PC-9 (cell line): ENCODE measurements at regions not wholly inside any gene's neighbourhood (a gene's known extent, or its start where the extent isn't known, plus 50 kb on each side); places are given as distances from the start of the nearest gene placed in this dataset.

ENCODE experiments used
- BruUV-seq: library from RNA; stranded (reverse); fragments of 400-500 nt; replicated peaks from 2 replicates; lab custom pipeline; 2021; lab: Mats Ljungman, UMichigan
- CTCF ChIA-PET: fragments of 300-600 bp; sonication (Branson Sonifier 250); formaldehyde crosslinking; loops from one replicate; lab custom pipeline; 2022; ENCODE audit warnings: antibody characterized with exemption; lab: Charles Lee
- POLR2A ChIA-PET: fragments of 300-600 bp; sonication (Branson Sonifier 250); formaldehyde crosslinking; loops from one replicate; lab custom pipeline; 2022; ENCODE audit warnings: antibody characterized with exemption; ENCODE audit not compliant: unreplicated experiment; lab: Charles Lee
- DNase-seq, 2 experiments: peaks; one replicate each; pipeline versions ENCODE4 v3.0.0 to v3.0.0-alpha.2; 2015 to 2022; ENCODE audit warnings: mixed read lengths in 1 of 2
- H2AFZ ChIP-seq: fragments of 200-600 bp; sonication (generic); 2 replicates; pipeline ENCODE4 v1.8.1; 2017; ENCODE audit warnings: antibody characterized with exemption
- H3F3A ChIP-seq: fragments of 200-600 bp; sonication (generic); 2 replicates; pipeline ENCODE4 v1.8.1; 2017; ENCODE audit warnings: antibody characterized with exemption, mild to moderate bottlenecking, low read depth; ENCODE audit not compliant: insufficient read depth
- H3K27ac ChIP-seq: fragments of 200-600 bp; sonication (generic); 2 replicates; pipeline ENCODE4 v1.6.1; 2016; ENCODE audit warnings: mixed run types
- H3K27me3 ChIP-seq: fragments of 200-600 bp; sonication (generic); 2 replicates; pipeline ENCODE4 v1.6.1; 2016; ENCODE audit warnings: low read depth, mixed run types; ENCODE audit not compliant: insufficient read depth
- H3K36me3 ChIP-seq: fragments of 200-600 bp; sonication (generic); 2 replicates; pipeline ENCODE4 v1.6.1; 2016; ENCODE audit warnings: low read depth, mixed run types
- H3K4me1 ChIP-seq: fragments of 200-600 bp; sonication (generic); replicated peaks from 2 replicates; pipeline ENCODE4 v1.6.1; 2016; ENCODE audit warnings: mixed run types; ENCODE audit not compliant: insufficient read depth
- H3K4me2 ChIP-seq: fragments of 200-600 bp; sonication (generic); 2 replicates; pipeline ENCODE4 v1.6.1; 2017; ENCODE audit warnings: mixed run types
- H3K4me3 ChIP-seq: fragments of 200-600 bp; sonication (generic); 2 replicates; pipeline ENCODE4 v1.6.1; 2016; ENCODE audit warnings: mixed run types
- H3K79me2 ChIP-seq: fragments of 200-600 bp; sonication (generic); 2 replicates; pipeline ENCODE4 v1.6.1; 2017; ENCODE audit warnings: low read depth, mixed run types
- H3K9me2 ChIP-seq: fragments of 200-600 bp; sonication (generic); 2 replicates; pipeline ENCODE4 v1.8.1; 2017; ENCODE audit warnings: mild to moderate bottlenecking; ENCODE audit not compliant: insufficient read depth
- H3K9me3 ChIP-seq: fragments of 200-600 bp; sonication (generic); 2 replicates; pipeline ENCODE4 v1.8.1; 2016; ENCODE audit warnings: low read depth; ENCODE audit not compliant: insufficient read depth
- H4K20me1 ChIP-seq: fragments of 200-600 bp; sonication (generic); 2 replicates; pipeline ENCODE4 v1.8.1; 2017; ENCODE audit not compliant: insufficient read depth
- EZH2 ChIP-seq: fragments of 200-600 bp; sonication (generic); IDR thresholded peaks from 2 replicates; pipeline ENCODE4 v1.8.0; 2017; ENCODE audit warnings: antibody characterized with exemption, low read depth
- intact Hi-C: fragments of 100-400 bp; cut with micrococcal nuclease; formaldehyde crosslinking; loops from one replicate; pipeline ENCODE4 v1.10.0; 2022; ENCODE audit not compliant: unreplicated experiment
- TF ChIP-seq, protein P1 (sequence below): fragments of 200-600 bp; sonication (generic); conservative IDR thresholded peaks from 2 replicates; pipeline ENCODE4 v1.6.1; 2017; ENCODE audit warnings: mixed run types, antibody characterized with exemption, mild to moderate bottlenecking, moderate library complexity

DNA sequence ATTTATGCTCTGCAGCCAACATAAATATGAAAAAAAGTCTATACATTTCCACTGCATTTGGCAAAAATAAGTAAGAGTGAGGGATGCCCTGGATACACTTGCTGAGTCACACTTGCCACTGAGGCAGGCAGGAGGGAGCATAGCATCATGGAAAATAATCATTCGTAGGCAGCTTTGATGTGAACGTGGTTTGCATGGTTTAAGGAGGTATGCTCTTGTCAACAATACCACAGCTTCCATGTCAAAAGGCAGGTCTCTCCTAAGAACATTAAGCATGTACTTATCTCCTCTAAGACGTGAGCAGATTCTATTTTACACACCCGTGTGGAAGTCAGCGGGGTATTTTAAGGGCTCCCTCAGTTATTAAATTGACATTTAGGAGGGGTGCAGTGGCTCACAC, 89.2 kb upstream of the WDR11 start:
- H3K9me3 ChIP-seq = no peaks in the 10 kb centered on the region
- no TSS peak for BruUV-seq
- intact Hi-C loops = no loop called here
- ChIA-PET CTCF (no interaction called here), POLR2A (no interaction called here)
- no peaks in the 10 kb centered on the region for H3K9me2 ChIP-seq
- H3K4me3 ChIP-seq = no peak overlapping the region
- no peaks in the 10 kb centered on the region for H3F3A ChIP-seq
- H3K4me1 ChIP-seq = no peaks in the 10 kb centered on the region
- H4K20me1 ChIP-seq = no peaks in the 10 kb centered on the region
- no peak overlapping the region for H3K4me2 ChIP-seq
- no peak for TF ChIP-seq EZH2
- TF ChIP-seq, protein P1, sequence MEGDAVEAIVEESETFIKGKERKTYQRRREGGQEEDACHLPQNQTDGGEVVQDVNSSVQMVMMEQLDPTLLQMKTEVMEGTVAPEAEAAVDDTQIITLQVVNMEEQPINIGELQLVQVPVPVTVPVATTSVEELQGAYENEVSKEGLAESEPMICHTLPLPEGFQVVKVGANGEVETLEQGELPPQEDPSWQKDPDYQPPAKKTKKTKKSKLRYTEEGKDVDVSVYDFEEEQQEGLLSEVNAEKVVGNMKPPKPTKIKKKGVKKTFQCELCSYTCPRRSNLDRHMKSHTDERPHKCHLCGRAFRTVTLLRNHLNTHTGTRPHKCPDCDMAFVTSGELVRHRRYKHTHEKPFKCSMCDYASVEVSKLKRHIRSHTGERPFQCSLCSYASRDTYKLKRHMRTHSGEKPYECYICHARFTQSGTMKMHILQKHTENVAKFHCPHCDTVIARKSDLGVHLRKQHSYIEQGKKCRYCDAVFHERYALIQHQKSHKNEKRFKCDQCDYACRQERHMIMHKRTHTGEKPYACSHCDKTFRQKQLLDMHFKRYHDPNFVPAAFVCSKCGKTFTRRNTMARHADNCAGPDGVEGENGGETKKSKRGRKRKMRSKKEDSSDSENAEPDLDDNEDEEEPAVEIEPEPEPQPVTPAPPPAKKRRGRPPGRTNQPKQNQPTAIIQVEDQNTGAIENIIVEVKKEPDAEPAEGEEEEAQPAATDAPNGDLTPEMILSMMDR = no peak
- DNase-seq = no peak
- no peaks in the 10 kb centered on the region for H3K79me2 ChIP-seq
- no peaks in the 10 kb centered on the region for H3K36me3 ChIP-seq
- H3K27ac ChIP-seq = no peak overlapping the region
- H3K27me3 ChIP-seq = no peaks in the 10 kb centered on the region
- H2AFZ ChIP-seq = no peak overlapping the region

DNA sequence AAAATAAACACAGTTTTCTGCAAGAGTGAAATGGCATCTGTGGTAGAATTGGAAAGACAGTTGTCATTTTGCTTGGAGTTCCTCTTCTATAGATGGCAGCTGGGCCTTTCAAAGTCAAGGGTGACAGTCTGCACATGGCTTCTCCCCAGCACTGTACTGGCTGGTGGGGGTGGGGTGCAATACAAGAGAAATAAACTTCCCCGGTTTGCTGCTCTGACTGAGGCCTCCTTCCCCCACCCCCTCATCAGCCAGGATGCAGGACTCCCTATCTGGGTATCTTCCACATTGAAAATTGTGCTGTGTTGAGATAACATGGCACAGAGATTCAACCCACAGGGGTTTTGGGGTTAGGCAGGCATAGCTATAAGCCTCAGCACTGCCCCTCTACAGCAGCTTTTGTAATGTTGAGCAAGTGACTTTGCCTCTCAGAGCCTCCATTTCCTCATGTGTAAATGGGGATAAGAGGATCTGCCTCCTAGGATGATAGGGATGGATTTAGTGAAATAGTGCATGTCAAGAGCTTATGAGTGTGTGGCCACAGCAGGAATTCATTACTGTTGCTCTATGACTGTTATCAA, 85.8 kb upstream of the WDR11 start:
- BruUV-seq = no TSS peak
- Histone ChIP-seq H3F3A (no peaks in the 10 kb centered on the region), H3K4me1 (no peaks in the 10 kb centered on the region), H3K27ac (no peak overlapping the region), H3K4me3 (no peak overlapping the region), H3K27me3 (peaks cover 6% of the 10 kb centered on the region), H3K79me2 (no peaks in the 10 kb centered on the region), H3K9me3 (no peaks in the 10 kb centered on the region), H2AFZ (no peak overlapping the region), H3K9me2 (no peaks in the 10 kb centered on the region), H3K36me3 (no peaks in the 10 kb centered on the region), H4K20me1 (no peaks in the 10 kb centered on the region), H3K4me2 (no peak overlapping the region)
- intact Hi-C loops = no loop called here
- ChIA-PET POLR2A (no interaction called here), CTCF (no interaction called here)
- TF ChIP-seq EZH2 = no peak
- TF ChIP-seq, protein P1 = no peak
- no peak for DNase-seq

DNA sequence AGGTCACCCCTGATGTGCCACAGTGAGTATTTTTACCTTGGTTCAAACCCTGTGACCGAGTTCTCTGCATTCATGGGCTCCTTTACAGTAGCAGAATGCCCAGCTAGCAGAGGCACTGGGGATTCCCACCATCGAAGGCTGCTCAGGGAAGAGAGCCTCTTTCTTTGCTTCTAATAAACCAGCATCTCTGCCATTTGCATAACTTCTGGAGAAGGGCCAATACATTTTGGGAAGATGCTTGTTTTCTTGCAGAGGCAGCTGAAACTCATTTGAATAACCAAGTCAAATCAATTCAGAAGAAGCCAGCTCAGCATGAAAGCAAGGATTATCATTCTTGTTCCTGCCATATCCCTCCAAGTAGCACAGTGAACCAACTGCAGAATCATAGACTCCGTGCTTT, 82.9 kb upstream of the WDR11 start:
- no peaks in the 10 kb centered on the region for H3K9me3 ChIP-seq
- no peak overlapping the region for H2AFZ ChIP-seq
- BruUV-seq = no TSS peak
- no peaks in the 10 kb centered on the region for H3F3A ChIP-seq
- ChIA-PET POLR2A (no interaction called here), CTCF (no interaction called here)
- H3K9me2 ChIP-seq = no peaks in the 10 kb centered on the region
- no peaks in the 10 kb centered on the region for H3K79me2 ChIP-seq
- TF ChIP-seq, protein P1 = no peak
- TF ChIP-seq EZH2 = no peak
- no peak overlapping the region for H3K4me2 ChIP-seq
- DNase-seq = no peak
- intact Hi-C loops = no loop called here
- H3K4me1 ChIP-seq = no peaks in the 10 kb centered on the region
- H3K4me3 ChIP-seq = no peak overlapping the region
- H3K36me3 ChIP-seq = no peaks in the 10 kb centered on the region
- H3K27me3 ChIP-seq = peaks cover 20% of the 10 kb centered on the region
- no peaks in the 10 kb centered on the region for H4K20me1 ChIP-seq
- H3K27ac ChIP-seq = no peak overlapping the region
